K562 (cell line): ENCODE measurements at regions not wholly inside any gene's neighbourhood (a gene's known extent, or its start where the extent isn't known, plus 50 kb on each side); places are given as distances from the start of the nearest gene placed in this dataset.

ENCODE experiments used
- ATF1 ChIP-seq, 2 experiments: fragments of 450-650 bp in 1 of 2; IDR thresholded peaks; 2 replicates each; pipeline ENCODE4 v1.6.1; 2016; ENCODE audit warnings: missing compliant biosample characterization in 1 of 2, missing genetic modification characterization in 1 of 2
- EP300 ChIP-seq: IDR thresholded peaks from 2 replicates; pipeline ENCODE4 v1.6.1; 2012; ENCODE audit warnings: low read length, improper control_type of control experiment
- HDAC3 ChIP-seq: fragments of 450-650 bp; IDR thresholded peaks from 2 replicates; pipeline ENCODE4 v1.6.1; 2018; ENCODE audit warnings: borderline replicate concordance, mild to moderate bottlenecking, moderate library complexity; ENCODE audit not compliant: partially characterized antibody
- RAD21 ChIP-seq, 2 experiments: fragments of 250-450 bp in 1 of 2; fragments of 450-650 bp in 1 of 2; sonication (Bioruptor Pico) in 1 of 2; formaldehyde crosslinking in 1 of 2; IDR thresholded peaks in 1 of 2; conservative IDR thresholded peaks in 1 of 2; 2 replicates each; pipeline versions ENCODE4 v1.4.0 to v1.8.0; 2020 to 2022; ENCODE audit warnings: mild to moderate bottlenecking in 2 of 2, moderate library complexity in 1 of 2
- TCFL5 ChIP-seq: fragments of 250-450 bp; sonication (Bioruptor Pico); conservative IDR thresholded peaks from 2 replicates; pipeline ENCODE4 v1.6.1; 2021; ENCODE audit warnings: mild to moderate bottlenecking, moderate library complexity, matching md5 sums
- TEAD2 ChIP-seq: fragments of 450-650 bp; IDR thresholded peaks from 2 replicates; pipeline ENCODE4 v1.6.1; 2016; ENCODE audit warnings: missing genetic modification characterization, control low read depth, missing compliant biosample characterization
- ZNF3 ChIP-seq: fragments of 250-450 bp; sonication (Bioruptor Pico); IDR thresholded peaks from 2 replicates; pipeline ENCODE4 v1.5.0; 2021; ENCODE audit warnings: mild to moderate bottlenecking, moderate library complexity
- ZNF324 ChIP-seq: fragments of 250-450 bp; sonication (Bioruptor Pico); IDR thresholded peaks from 2 replicates; pipeline ENCODE4 v1.4.0; 2020; ENCODE audit warnings: mild to moderate bottlenecking
- TF ChIP-seq, protein P1 (sequence below), 2 experiments: fragments of 450-650 bp in 1 of 2; IDR thresholded peaks; 2 replicates each; pipeline ENCODE4 v1.6.1; 2011 to 2017; ENCODE audit warnings: low read depth in 2 of 2, antibody characterized with exemption in 1 of 2, borderline replicate concordance in 1 of 2, low read length in 1 of 2, mild to moderate bottlenecking in 1 of 2, mixed read lengths in 1 of 2; ENCODE audit not compliant: control insufficient read depth in 1 of 2
- TF ChIP-seq, protein P2 (sequence below), 3 experiments: IDR thresholded peaks in 2 of 3; conservative IDR thresholded peaks in 1 of 3; 2 replicates each; pipeline ENCODE4 v1.5.1; 2011 to 2012; ENCODE audit warnings: low read length in 3 of 3, mild to moderate bottlenecking in 3 of 3, control low read depth in 2 of 3, improper control_type of control experiment in 1 of 3, inconsistent platforms in 1 of 3, low read depth in 1 of 3, mixed read lengths in 1 of 3, moderate library complexity in 1 of 3; ENCODE audit not compliant: insufficient read depth in 2 of 3

DNA sequence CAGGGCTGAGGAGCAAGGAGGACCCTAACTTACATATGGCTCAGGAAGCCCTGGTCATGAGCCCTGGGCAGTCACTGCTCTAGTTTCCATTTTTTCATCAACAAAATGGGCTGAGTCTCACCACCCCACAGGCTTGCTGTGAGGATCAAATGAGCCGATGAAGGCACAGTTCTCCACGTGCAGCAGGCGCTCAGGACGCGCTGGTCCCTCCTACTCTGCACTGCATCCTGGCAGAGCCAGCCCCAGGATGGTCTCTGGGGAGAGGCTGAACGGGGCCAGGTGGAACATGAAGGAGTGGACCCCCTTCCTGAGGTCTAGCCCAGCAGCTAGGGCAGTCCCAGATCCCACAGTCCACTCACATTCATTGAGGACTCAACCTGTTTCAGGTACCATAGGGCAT lies 349.3 kb downstream of the PTPRU start:
- no peak for TF ChIP-seq ZNF3 (CRISPR knock-in tag)
- no peak for TF ChIP-seq ZNF324 (CRISPR knock-in tag)
- TF ChIP-seq, protein P1, sequence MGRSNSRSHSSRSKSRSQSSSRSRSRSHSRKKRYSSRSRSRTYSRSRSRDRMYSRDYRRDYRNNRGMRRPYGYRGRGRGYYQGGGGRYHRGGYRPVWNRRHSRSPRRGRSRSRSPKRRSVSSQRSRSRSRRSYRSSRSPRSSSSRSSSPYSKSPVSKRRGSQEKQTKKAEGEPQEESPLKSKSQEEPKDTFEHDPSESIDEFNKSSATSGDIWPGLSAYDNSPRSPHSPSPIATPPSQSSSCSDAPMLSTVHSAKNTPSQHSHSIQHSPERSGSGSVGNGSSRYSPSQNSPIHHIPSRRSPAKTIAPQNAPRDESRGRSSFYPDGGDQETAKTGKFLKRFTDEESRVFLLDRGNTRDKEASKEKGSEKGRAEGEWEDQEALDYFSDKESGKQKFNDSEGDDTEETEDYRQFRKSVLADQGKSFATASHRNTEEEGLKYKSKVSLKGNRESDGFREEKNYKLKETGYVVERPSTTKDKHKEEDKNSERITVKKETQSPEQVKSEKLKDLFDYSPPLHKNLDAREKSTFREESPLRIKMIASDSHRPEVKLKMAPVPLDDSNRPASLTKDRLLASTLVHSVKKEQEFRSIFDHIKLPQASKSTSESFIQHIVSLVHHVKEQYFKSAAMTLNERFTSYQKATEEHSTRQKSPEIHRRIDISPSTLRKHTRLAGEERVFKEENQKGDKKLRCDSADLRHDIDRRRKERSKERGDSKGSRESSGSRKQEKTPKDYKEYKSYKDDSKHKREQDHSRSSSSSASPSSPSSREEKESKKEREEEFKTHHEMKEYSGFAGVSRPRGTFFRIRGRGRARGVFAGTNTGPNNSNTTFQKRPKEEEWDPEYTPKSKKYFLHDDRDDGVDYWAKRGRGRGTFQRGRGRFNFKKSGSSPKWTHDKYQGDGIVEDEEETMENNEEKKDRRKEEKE (IDR thresholded peaks at IDR 0.05; ENCODE audit: borderline replicate concordance in 1 of 2, control insufficient read depth in 1 of 2, low read depth in 2 of 2, low read length in 1 of 2) = no peak
- no peak for TF ChIP-seq EP300
- TF ChIP-seq, protein P2, sequence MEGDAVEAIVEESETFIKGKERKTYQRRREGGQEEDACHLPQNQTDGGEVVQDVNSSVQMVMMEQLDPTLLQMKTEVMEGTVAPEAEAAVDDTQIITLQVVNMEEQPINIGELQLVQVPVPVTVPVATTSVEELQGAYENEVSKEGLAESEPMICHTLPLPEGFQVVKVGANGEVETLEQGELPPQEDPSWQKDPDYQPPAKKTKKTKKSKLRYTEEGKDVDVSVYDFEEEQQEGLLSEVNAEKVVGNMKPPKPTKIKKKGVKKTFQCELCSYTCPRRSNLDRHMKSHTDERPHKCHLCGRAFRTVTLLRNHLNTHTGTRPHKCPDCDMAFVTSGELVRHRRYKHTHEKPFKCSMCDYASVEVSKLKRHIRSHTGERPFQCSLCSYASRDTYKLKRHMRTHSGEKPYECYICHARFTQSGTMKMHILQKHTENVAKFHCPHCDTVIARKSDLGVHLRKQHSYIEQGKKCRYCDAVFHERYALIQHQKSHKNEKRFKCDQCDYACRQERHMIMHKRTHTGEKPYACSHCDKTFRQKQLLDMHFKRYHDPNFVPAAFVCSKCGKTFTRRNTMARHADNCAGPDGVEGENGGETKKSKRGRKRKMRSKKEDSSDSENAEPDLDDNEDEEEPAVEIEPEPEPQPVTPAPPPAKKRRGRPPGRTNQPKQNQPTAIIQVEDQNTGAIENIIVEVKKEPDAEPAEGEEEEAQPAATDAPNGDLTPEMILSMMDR (IDR thresholded peaks at IDR 0.05 in 2 of 3, conservative IDR thresholded peaks at IDR 0.05 in 1 of 3; ENCODE audit: insufficient read depth in 2 of 3, low read depth in 1 of 3, low read length in 3 of 3) = no peak
- no peak for TF ChIP-seq TEAD2 (tag)
- no peak for TF ChIP-seq HDAC3
- TF ChIP-seq TCFL5 (CRISPR knock-in tag) = no peak
- TF ChIP-seq ATF1 (CRISPR knock-in tag; IDR thresholded peaks at IDR 0.05) = no peak
- no peak for TF ChIP-seq ATF1 (tag; IDR thresholded peaks at IDR 0.05)
- no peak for TF ChIP-seq RAD21 (CRISPR knock-in tag; conservative IDR thresholded peaks at IDR 0.05 in 1 of 2, IDR thresholded peaks at IDR 0.05 in 1 of 2)
